ENCODE measurements at regions not wholly inside any gene's neighbourhood (a gene's known extent, or its start where the extent isn't known, plus 50 kb on each side); places are given as distances from the start of the nearest gene placed in this dataset.

- no peaks in the 10 kb centered on the region for H3K79me2 ChIP-seq (ENCODE audit: insufficient read depth, low read depth, low read length)
- intact Hi-C loops (cut with micrococcal nuclease; ENCODE audit: unreplicated experiment), result no loop called here
- H4K20me1 ChIP-seq (ENCODE audit: insufficient read depth, low read length), result no peaks in the 10 kb centered on the region
- H3K4me1 ChIP-seq (ENCODE audit: insufficient read depth, low read length, poor library complexity, severe bottlenecking), result no peaks in the 10 kb centered on the region
- TF ChIP-seq, protein P1, sequence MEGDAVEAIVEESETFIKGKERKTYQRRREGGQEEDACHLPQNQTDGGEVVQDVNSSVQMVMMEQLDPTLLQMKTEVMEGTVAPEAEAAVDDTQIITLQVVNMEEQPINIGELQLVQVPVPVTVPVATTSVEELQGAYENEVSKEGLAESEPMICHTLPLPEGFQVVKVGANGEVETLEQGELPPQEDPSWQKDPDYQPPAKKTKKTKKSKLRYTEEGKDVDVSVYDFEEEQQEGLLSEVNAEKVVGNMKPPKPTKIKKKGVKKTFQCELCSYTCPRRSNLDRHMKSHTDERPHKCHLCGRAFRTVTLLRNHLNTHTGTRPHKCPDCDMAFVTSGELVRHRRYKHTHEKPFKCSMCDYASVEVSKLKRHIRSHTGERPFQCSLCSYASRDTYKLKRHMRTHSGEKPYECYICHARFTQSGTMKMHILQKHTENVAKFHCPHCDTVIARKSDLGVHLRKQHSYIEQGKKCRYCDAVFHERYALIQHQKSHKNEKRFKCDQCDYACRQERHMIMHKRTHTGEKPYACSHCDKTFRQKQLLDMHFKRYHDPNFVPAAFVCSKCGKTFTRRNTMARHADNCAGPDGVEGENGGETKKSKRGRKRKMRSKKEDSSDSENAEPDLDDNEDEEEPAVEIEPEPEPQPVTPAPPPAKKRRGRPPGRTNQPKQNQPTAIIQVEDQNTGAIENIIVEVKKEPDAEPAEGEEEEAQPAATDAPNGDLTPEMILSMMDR (conservative IDR thresholded peaks at IDR 0.05; ENCODE audit: low read length), result no peak
- no peak for TF ChIP-seq EZH2phosphoT487 (IDR thresholded peaks at IDR 0.05; ENCODE audit: borderline replicate concordance, low read depth, low read length)
- H2AFZ ChIP-seq (ENCODE audit: low read length), result no peak overlapping the region
- DNase-seq (ENCODE audit: low spot score), result no peak
- H3K4me3 ChIP-seq (ENCODE audit: low read depth, low read length, poor library complexity, severe bottlenecking), result no peak overlapping the region
- ChIA-PET CTCF (ENCODE audit: unreplicated experiment) (no interaction called here), POLR2A (no interaction called here)
- H3K9me3 ChIP-seq (ENCODE audit: low read length), result no peaks in the 10 kb centered on the region
- no peak overlapping the region for H3K4me2 ChIP-seq (ENCODE audit: low read length)
- H3K9me2 ChIP-seq (ENCODE audit: insufficient read depth, low read length), result no peaks in the 10 kb centered on the region
- H3K27ac ChIP-seq (ENCODE audit: low read depth, low read length, poor library complexity, severe bottlenecking), result no peak overlapping the region
- H3K36me3 ChIP-seq (ENCODE audit: insufficient read depth, low read length), result no peaks in the 10 kb centered on the region
- BruUV-seq (replicated peaks), result no TSS peak
Measured at GRCh38 chr1:238484121-238484520, 593.4 kb upstream of the ZP4 start.

GRCh38 chr1:238476841-238477240 is 586.1 kb upstream of the ZP4 start:
- H3K9me2 ChIP-seq (ENCODE audit: insufficient read depth, low read length), result no peaks in the 10 kb centered on the region
- intact Hi-C loops (cut with micrococcal nuclease; ENCODE audit: unreplicated experiment), result no loop called here
- TF ChIP-seq, protein P1 (conservative IDR thresholded peaks at IDR 0.05; ENCODE audit: low read length), result no peak
- TF ChIP-seq EZH2phosphoT487 (IDR thresholded peaks at IDR 0.05; ENCODE audit: borderline replicate concordance, low read depth, low read length), result no peak
- no peak overlapping the region for H2AFZ ChIP-seq (ENCODE audit: low read length)
- CTCF ChIA-PET (ENCODE audit: unreplicated experiment), result interaction anchor here (0.6 kb wide), 1 partner anchor 1235 kb away, joined by 4 read pairs; no protein-coding TSS in a partner anchor
- POLR2A ChIA-PET, result interaction anchor here (0.6 to 0.7 kb wide), 2 partner anchors 63 to 1505 kb away, joined by 3 read pairs; no protein-coding TSS in a partner anchor
- H4K20me1 ChIP-seq (ENCODE audit: insufficient read depth, low read length), result no peaks in the 10 kb centered on the region
- no peaks in the 10 kb centered on the region for H3K79me2 ChIP-seq (ENCODE audit: insufficient read depth, low read depth, low read length)
- H3K4me2 ChIP-seq (ENCODE audit: low read length), result no peak overlapping the region
- H3K9me3 ChIP-seq (ENCODE audit: low read length), result no peaks in the 10 kb centered on the region
- H3K36me3 ChIP-seq (ENCODE audit: insufficient read depth, low read length), result no peaks in the 10 kb centered on the region
- no TSS peak for BruUV-seq (replicated peaks)
- H3K4me3 ChIP-seq (ENCODE audit: low read depth, low read length, poor library complexity, severe bottlenecking), result no peak overlapping the region
- no peak for DNase-seq (ENCODE audit: low spot score)
- no peak overlapping the region for H3K27ac ChIP-seq (ENCODE audit: low read depth, low read length, poor library complexity, severe bottlenecking)
- no peaks in the 10 kb centered on the region for H3K4me1 ChIP-seq (ENCODE audit: insufficient read depth, low read length, poor library complexity, severe bottlenecking)

- Histone ChIP-seq H3K36me3 (ENCODE audit: insufficient read depth, low read length) (no peaks in the 10 kb centered on the region), H3K9me3 (ENCODE audit: low read length) (no peaks in the 10 kb centered on the region), H4K20me1 (ENCODE audit: insufficient read depth, low read length) (no peaks in the 10 kb centered on the region), H3K79me2 (ENCODE audit: insufficient read depth, low read depth, low read length) (no peaks in the 10 kb centered on the region), H3K4me3 (ENCODE audit: low read depth, low read length, poor library complexity, severe bottlenecking) (no peak overlapping the region), H3K9me2 (ENCODE audit: insufficient read depth, low read length) (no peaks in the 10 kb centered on the region), H3K4me2 (ENCODE audit: low read length) (no peak overlapping the region), H3K4me1 (ENCODE audit: insufficient read depth, low read length, poor library complexity, severe bottlenecking) (no peaks in the 10 kb centered on the region), H3K27ac (ENCODE audit: low read depth, low read length, poor library complexity, severe bottlenecking) (no peak overlapping the region), H2AFZ (ENCODE audit: low read length) (no peak overlapping the region)
- no peak for DNase-seq (ENCODE audit: low spot score)
- TF ChIP-seq, protein P1 (conservative IDR thresholded peaks at IDR 0.05; ENCODE audit: low read length), result no peak
- TF ChIP-seq EZH2phosphoT487 (IDR thresholded peaks at IDR 0.05; ENCODE audit: borderline replicate concordance, low read depth, low read length), result no peak
- ChIA-PET POLR2A (no interaction called here), CTCF (ENCODE audit: unreplicated experiment) (no interaction called here)
- no TSS peak for BruUV-seq (replicated peaks)
- intact Hi-C loops (cut with micrococcal nuclease; ENCODE audit: unreplicated experiment), result no loop called here
Measured at GRCh38 chr1:238475712-238476111, 585.0 kb upstream of the ZP4 start.

All from OCI-LY7 (cell line).